ENCODE measurements at regions not wholly inside any gene's neighbourhood (a gene's known extent, or its start where the extent isn't known, plus 50 kb on each side); places are given as distances from the start of the nearest gene placed in this dataset.
A peak's percentile ranks its signal among the peaks of the same experiment; 100 is the strongest.
"Not testable (repeated sequence)": the region's sequence is repeated elsewhere in the genome, so short reads cannot be mapped to it uniquely, and the experiment has no call there.

- DNase-seq (ENCODE audit: low read depth in 3 of 3, low spot score in 2 of 3), result no peak
Measured at GRCh38 chr4:162499478-162499877, 335.7 kb upstream of the FSTL5 start.

- DNase-seq (ENCODE audit: low read depth in 3 of 3, low spot score in 2 of 3), result no peak
Measured at GRCh38 chr4:162498168-162498567, 334.4 kb upstream of the FSTL5 start.

- peak in 2 of 3 donors; percentile 8 to 31 for DNase-seq (ENCODE audit: low read depth in 3 of 3, low spot score in 2 of 3)
Measured at GRCh38 chr4:162497564-162498167, 333.9 kb upstream of the FSTL5 start.

GRCh38 chr4:162494935-162495334 is 331.1 kb upstream of the FSTL5 start:
- no peak for DNase-seq (ENCODE audit: low read depth in 3 of 3, low spot score in 2 of 3)

GRCh38 chr4:162485486-162485885 is 321.7 kb upstream of the FSTL5 start:
- no peak for DNase-seq (ENCODE audit: low read depth in 3 of 3, low spot score in 2 of 3)

DNA sequence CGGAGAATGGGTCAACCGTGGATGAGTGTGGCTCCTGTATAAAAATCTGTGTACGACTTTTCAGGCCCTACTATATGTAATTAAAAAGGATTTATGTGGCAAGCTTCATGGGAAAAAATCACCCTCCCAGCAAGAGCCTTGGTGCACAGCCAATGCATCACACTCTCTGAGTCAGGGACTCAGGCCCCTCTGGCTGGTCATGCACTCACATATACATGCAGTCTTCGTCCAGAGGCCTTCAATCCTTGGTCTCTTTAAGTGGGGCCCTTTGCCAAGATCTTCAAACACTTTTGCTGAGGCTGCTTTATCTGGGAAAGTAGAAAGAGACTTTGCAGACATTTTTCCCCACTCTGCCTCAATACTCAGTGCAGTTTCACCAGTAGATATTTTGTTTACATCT is 311.4 kb upstream of the FSTL5 start:
- DNase-seq (ENCODE audit: low read depth in 3 of 3, low spot score in 2 of 3), result peak in 1 of 3 donors; percentile 26

GRCh38 chr4:162469977-162470376 is 306.2 kb upstream of the FSTL5 start:
- DNase-seq (ENCODE audit: low read depth in 3 of 3, low spot score in 2 of 3), result no peak

GRCh38 chr4:162465356-162465755 is 301.6 kb upstream of the FSTL5 start:
- DNase-seq (ENCODE audit: low read depth in 3 of 3, low spot score in 2 of 3), result not testable (repeated sequence)

DNA sequence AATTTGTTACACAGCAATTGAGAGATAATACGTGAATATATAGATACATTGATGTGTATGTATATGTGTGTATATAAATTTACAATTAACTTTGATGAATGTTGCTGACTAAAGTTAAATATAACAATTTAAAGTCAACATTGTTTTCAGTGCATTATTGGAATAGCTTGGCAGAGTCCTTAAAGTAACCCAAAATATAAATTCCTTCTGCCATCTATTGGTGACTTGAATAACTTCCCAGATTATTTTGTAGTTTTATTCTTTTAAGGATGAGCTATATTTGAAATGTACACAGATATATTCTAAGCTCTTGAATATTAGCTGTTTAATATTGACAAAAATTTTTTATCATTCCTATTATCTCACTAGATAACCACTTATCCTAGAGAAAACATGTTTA is 298.2 kb upstream of the FSTL5 start:
- DNase-seq (ENCODE audit: low read depth in 3 of 3, low spot score in 2 of 3), result no peak

DNA sequence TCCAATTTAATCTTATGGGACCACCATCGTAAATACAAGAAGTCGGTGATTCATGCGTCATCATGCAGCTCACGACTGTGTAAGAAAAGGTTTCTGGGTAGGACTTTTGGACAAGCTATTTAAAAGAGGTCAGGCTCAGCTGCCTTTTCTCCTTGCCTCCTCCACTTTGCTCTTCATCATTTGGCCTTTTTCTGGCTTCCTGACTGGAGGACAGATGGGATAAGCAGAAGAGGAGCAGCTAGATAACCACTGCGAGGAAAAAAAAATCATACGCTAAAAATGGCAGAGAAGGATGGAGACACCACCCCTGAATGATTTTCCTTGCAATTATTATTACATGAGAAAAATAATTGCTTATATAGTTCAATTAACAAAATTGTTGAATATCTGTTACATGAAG is 294.3 kb upstream of the FSTL5 start:
- no peak for DNase-seq (ENCODE audit: low read depth in 3 of 3, low spot score in 2 of 3)

DNA sequence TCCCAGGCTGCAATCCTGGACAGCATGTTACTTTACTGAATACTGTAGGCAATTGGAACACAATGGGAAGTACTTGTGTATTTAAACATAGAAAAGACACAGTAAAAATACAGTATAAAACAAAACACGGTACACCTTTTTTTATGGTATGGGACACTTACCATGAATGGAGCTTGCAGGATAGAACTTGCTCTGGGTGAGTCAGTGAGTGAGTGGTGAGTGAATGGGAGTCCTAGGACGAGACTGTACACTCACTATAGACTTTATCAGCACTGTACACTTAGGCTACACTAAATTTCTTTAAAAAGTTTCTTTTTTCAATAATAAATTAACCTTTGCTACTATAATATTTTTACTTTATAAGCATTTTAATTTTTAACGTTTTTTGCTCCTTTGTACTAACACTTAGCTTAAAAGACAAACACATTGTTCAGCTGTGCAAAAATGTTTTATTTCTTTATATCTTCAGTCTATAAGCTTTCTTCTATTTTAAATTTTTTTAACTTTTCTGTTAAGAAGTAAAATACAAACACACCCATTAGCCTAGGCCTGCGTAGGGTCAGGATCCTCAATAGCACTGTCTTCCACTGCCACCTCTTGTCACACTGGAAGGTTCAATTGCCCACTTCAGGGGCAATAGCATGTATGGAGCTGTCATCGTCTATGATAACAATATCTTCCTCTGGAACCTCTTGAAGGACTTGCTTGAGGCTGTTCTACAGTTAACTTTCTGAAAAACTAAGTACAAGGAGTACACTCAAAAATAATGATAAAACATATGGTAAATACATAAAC is 293.5 kb upstream of the FSTL5 start:
- DNase-seq (ENCODE audit: low read depth in 3 of 3, low spot score in 2 of 3), result no peak

- DNase-seq (ENCODE audit: low read depth in 3 of 3, low spot score in 2 of 3), result no peak
Measured at GRCh38 chr4:162456106-162456505, 292.3 kb upstream of the FSTL5 start.

DNA sequence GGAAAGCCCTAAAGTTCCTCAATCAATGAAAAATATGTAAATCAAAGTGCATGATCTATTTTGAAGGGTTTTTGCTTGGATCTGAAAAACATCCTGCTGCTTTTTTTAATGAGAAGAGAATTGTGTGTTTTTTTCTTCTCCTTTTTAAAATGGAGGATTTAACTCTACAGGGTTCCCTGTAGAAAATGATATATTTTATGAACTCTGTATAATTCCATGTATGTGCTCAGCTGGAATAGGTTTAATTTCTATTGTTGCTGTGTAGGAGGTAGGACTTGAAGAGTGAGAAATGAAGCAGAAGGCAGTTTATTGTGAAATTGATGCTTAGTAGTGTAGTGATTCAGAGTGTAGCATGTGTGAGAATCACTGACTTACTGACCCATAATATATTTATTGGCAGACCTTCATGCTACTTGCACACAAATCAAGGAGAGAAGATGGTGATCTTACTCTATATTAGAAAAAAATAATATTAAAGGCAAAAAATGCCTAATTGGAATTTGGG is 286.8 kb upstream of the FSTL5 start:
- DNase-seq (ENCODE audit: low read depth in 3 of 3, low spot score in 2 of 3), result no peak

DNA sequence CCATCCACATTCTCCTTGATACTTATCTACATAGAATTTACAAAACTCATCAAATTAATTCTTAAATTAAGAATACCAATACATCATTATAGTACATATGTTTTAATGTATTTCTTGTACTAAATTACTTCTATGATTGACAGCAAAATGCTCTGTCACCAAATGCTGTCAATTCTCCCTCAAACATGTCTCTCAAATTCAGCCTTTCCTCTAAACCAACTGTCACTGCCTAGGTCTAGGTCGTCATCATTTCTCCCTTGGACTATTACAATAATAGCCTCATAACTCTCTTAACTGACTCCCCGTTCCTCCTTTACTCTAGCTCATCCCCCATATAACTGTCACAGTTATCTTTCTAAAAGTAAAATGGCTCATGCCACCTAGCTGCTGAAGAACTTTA is 279.7 kb upstream of the FSTL5 start:
- DNase-seq (ENCODE audit: low read depth in 3 of 3, low spot score in 2 of 3), result no peak

DNA sequence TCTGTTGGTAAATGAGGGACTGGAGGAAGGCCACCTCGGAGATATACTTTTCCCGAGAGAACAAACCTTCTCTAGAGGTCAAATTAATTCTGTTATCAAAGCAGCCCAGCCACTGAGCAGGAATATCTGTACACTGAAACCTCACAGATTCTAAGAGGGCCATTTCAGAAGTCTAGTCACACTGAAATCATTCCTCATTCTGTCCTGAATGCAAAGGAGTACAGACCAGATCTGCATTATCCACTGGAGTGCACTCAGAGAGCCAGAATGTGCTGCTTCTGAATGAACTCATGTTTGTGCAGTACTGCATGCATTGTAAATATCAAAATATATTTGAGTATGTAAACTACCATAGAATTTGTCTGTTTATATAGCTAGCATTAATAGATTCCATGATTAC is 278.3 kb upstream of the FSTL5 start:
- DNase-seq (ENCODE audit: low read depth in 3 of 3, low spot score in 2 of 3), result no peak

GRCh38 chr4:162422312-162422711 is 258.5 kb upstream of the FSTL5 start:
- DNase-seq (ENCODE audit: low read depth in 3 of 3, low spot score in 2 of 3), result no peak

DNA sequence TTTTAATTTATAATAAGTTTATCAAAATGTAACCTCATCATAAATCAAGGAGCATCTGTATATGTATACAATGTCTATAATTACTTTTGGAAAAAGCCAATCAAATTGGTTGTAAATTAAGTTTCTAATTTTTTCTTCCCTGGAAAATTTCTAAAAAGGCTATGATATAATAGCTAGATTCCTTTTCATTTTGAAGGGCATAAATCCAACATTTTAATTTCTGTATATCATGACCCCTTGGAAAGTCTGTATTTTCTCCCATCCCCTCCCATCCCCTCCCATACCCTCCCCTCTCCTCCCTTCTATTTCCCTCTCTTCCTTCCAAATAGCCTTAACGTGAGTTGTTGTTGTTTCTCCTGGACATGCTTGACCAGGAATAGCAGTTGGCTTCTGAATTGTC is 247.1 kb upstream of the FSTL5 start:
- DNase-seq (ENCODE audit: low read depth in 3 of 3, low spot score in 2 of 3), result no peak

DNA sequence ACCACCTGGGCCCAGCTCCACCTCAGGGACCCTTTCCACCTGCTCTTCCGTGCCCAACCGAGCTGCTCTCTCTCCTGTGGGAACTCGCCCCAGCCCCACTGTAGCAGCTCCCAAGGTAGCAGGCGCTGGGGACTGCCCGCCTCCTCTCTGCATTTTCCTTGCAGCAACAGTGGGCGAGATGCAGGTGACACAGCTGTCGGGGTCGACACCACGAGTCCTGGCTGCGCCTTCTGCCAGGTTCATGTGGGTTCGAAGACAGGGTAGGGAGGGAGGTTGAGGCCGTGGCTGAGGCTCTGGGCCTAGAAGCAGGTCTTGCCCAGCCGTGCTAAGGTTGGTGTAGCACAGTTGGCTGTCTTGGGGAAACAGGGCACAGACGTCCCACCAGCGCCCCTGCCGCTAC is 245.2 kb upstream of the FSTL5 start:
- DNase-seq (ENCODE audit: low read depth in 3 of 3, low spot score in 2 of 3), result no peak

DNA sequence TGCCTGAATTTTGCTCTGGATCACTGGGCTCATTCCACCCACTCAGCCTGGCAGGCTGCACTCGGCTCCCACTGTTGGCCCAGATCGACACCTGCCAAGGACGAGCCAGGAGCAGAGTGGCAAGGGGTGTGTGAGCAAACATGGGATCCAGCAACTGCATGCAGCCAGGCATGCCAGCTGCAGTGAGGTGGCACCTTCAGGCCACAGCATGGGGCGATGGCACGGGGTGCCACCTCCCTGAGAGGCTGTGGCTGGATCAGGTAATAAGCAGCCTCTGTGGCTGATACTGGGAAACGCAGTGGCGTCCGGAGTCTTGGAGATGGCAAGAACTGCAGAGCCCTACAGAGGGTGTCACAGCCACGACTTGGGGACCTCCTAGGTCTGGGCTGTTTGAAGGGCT is 244.5 kb upstream of the FSTL5 start:
- DNase-seq (ENCODE audit: low read depth in 3 of 3, low spot score in 2 of 3), result no peak

- DNase-seq (ENCODE audit: low read depth in 3 of 3, low spot score in 2 of 3), result no peak
Measured at GRCh38 chr4:162406637-162407365, 243.0 kb upstream of the FSTL5 start.

DNA sequence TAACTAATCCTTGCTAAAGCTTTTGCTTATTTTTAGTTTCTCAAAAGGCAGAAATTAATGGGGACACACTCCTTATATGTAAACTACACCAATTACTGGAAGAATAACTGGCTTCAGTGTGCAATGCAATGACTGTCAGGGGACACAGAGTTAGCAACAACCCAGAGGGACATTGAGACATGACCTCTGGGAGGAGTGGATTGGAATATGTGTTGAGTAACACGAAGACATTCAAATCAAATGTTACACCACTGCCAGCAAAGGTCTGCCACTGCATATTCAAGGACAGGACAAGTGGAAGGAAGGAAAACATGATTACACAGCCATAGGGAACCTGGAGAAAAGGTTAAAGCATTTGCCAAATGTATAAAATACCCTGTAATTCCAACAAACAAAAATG is 240.1 kb upstream of the FSTL5 start:
- no peak for DNase-seq (ENCODE audit: low read depth in 3 of 3, low spot score in 2 of 3)

GRCh38 chr4:162403419-162403818 is 239.6 kb upstream of the FSTL5 start:
- no peak for DNase-seq (ENCODE audit: low read depth in 3 of 3, low spot score in 2 of 3)
